Fibroblast of villous mesenchyme (primary cell): ENCODE measurements at regions not wholly inside any gene's neighbourhood (a gene's known extent, or its start where the extent isn't known, plus 50 kb on each side); places are given as distances from the start of the nearest gene placed in this dataset.

Source experiments
- DNase-seq: peaks from one replicate; pipeline ENCODE4 v3.0.0-alpha.2; 2010; ENCODE audit warnings: low read depth
- H3K4me3 ChIP-seq: 2 replicates; pipeline ENCODE4 v1.5.1; 2011; ENCODE audit warnings: low read depth, mild to moderate bottlenecking, low read length
- CTCF ChIP-seq: IDR thresholded peaks from 2 replicates; pipeline ENCODE4 v1.5.1; 2012; ENCODE audit warnings: low read depth, mild to moderate bottlenecking, low read length; ENCODE audit not compliant: insufficient read depth

- no peak for TF ChIP-seq CTCF
- H3K4me3 ChIP-seq = no peak overlapping the region
- DNase-seq = no peak
Observed at GRCh38 chr13:34502621-34503020, 439.4 kb upstream of the NBEA start.

GRCh38 chr13:34506796-34507195, 435.3 kb upstream of the NBEA start:
- no peak overlapping the region for H3K4me3 ChIP-seq
- TF ChIP-seq CTCF = no peak
- DNase-seq = no peak

- no peak for TF ChIP-seq CTCF
- peak; percentile 50 for DNase-seq
- no peak overlapping the region for H3K4me3 ChIP-seq
Observed at GRCh38 chr13:34507630-34508029, 434.4 kb upstream of the NBEA start.

- H3K4me3 ChIP-seq = no peak overlapping the region
- TF ChIP-seq CTCF = no peak
- no peak for DNase-seq
Observed at GRCh38 chr13:34512817-34513216, 429.3 kb upstream of the NBEA start.

GRCh38 chr13:34513526-34513925, 428.5 kb upstream of the NBEA start:
- DNase-seq = no peak
- no peak overlapping the region for H3K4me3 ChIP-seq
- TF ChIP-seq CTCF = no peak

- no peak for DNase-seq
- TF ChIP-seq CTCF = no peak
- no peak overlapping the region for H3K4me3 ChIP-seq
Observed at GRCh38 chr13:34515201-34515600, 426.9 kb upstream of the NBEA start.

- H3K4me3 ChIP-seq = no peak overlapping the region
- no peak for DNase-seq
- TF ChIP-seq CTCF = no peak
Observed at GRCh38 chr13:34521171-34521570, 420.9 kb upstream of the NBEA start.
